GM12892 (cell line): ENCODE measurements at regions not wholly inside any gene's neighbourhood (a gene's known extent, or its start where the extent isn't known, plus 50 kb on each side); places are given as distances from the start of the nearest gene placed in this dataset.

Experiments used
- POLR2A ChIP-seq: IDR thresholded peaks from 2 replicates; pipeline ENCODE4 v1.6.1; 2011; ENCODE audit warnings: low read depth, low read length, control low read depth
- POLR2AphosphoS5 ChIP-seq: IDR thresholded peaks from 2 replicates; pipeline ENCODE4 v1.6.1; 2011; ENCODE audit warnings: low read depth, low read length, control low read depth
- TAF1 ChIP-seq: IDR thresholded peaks from 2 replicates; pipeline ENCODE4 v1.6.1; 2011; ENCODE audit warnings: low read depth, mild to moderate bottlenecking, control low read depth, low read length, borderline replicate concordance

DNA sequence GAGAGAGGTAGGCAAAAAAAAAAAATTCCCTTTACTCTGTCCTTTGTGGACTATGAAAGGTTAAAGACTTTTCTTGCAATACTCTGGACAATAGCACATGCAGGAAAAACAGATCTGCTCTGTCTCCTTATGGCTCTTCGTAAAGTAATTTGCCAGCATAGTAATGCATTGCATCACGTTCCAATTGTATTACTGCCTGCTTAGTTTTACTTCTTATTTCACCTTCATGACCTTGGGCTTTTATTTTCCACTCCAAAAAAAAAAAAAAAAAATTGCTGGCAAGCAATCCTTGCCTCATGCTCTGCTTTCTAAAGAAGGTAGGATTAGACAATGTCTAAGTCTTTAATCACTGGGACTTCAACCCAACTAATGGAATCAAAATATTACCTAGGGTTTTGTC lies 1802.7 kb downstream of the SUCLG1 start:
- TF ChIP-seq POLR2A, result no peak
- no peak for TF ChIP-seq POLR2AphosphoS5
- no peak for TF ChIP-seq TAF1
